ENCODE measurements at regions not wholly inside any gene's neighbourhood (a gene's known extent, or its start where the extent isn't known, plus 50 kb on each side); places are given as distances from the start of the nearest gene placed in this dataset.

GRCh38 chr9:29176231-29176630, 1603.0 kb upstream of the C9orf72 start (continued):
- TF ChIP-seq YY1 (IDR thresholded peaks at IDR 0.05; ENCODE audit: low read depth, low read length) (no peak), CHD1 (IDR thresholded peaks at IDR 0.05; ENCODE audit: low read depth, low read length) (no peak), SAP30 (IDR thresholded peaks at IDR 0.05; ENCODE audit: insufficient read depth, insufficient replicate concordance, low read length) (no peak)
